Kidney (tissue), 13 donors: ENCODE measurements at regions not wholly inside any gene's neighbourhood (a gene's known extent, or its start where the extent isn't known, plus 50 kb on each side); places are given as distances from the start of the nearest gene placed in this dataset.

ENCODE experiments used
- DNase-seq, 5 donors: peaks; one replicate each; pipeline ENCODE4 v3.0.0-alpha.2; 2013 to 2020
- FAIRE-seq: peaks from 2 replicates; lab custom pipeline; 2012; peaks lifted over from hg19 to GRCh38; lab: Jason Lieb, UNC
- H3K27ac ChIP-seq, 2 donors: one replicate each; pipeline ENCODE4 v1.7.0; 2013; ENCODE audit warnings: low read depth in 2 of 2, low read length in 2 of 2, inconsistent platforms in 1 of 2
- H3K27me3 ChIP-seq: one replicate; pipeline ENCODE4 v1.7.1; 2013; ENCODE audit warnings: low read length, inconsistent platforms; ENCODE audit not compliant: control insufficient read depth, insufficient read depth
- H3K36me3 ChIP-seq, 3 donors: one replicate each; pipeline versions ENCODE4 v1.7.0 to v1.7.1; 2013; ENCODE audit warnings: low read length in 3 of 3, control low read depth in 1 of 3, inconsistent platforms in 1 of 3; ENCODE audit not compliant: insufficient read depth in 3 of 3, control insufficient read depth in 2 of 3
- H3K4me1 ChIP-seq, 3 donors: one replicate each; pipeline versions ENCODE4 v1.7.0 to v1.7.1; 2013; ENCODE audit warnings: low read length in 3 of 3, inconsistent platforms in 1 of 3, low read depth in 1 of 3; ENCODE audit not compliant: control insufficient read depth in 2 of 3, insufficient read depth in 2 of 3
- H3K4me3 ChIP-seq, 3 donors: one replicate each; pipeline versions ENCODE4 v1.7.0 to v1.8.1; 2013; ENCODE audit warnings: low read length in 3 of 3, control low read depth in 1 of 3, inconsistent platforms in 1 of 3
- H3K9ac ChIP-seq, 3 donors: one replicate each; pipeline versions ENCODE4 v1.7.0 to v1.7.1; 2013; ENCODE audit warnings: low read length in 3 of 3, control low read depth in 1 of 3, inconsistent platforms in 1 of 3
- H3K9me3 ChIP-seq, 3 donors: one replicate each; pipeline versions ENCODE4 v1.7.0 to v1.7.1; 2013; ENCODE audit warnings: low read length in 3 of 3, control low read depth in 1 of 3, inconsistent platforms in 1 of 3; ENCODE audit not compliant: control insufficient read depth in 2 of 3, insufficient read depth in 1 of 3
- intact Hi-C: fragments of 100-400 bp; cut with DNase I; formaldehyde crosslinking; loops from one replicate; pipeline ENCODE4 v1.11.1; 2022
- TF ChIP-seq, protein P1 (sequence below): IDR thresholded peaks from 3 replicates; pipeline ENCODE4 v1.5.1; 2012; ENCODE audit warnings: mild to moderate bottlenecking, moderate library complexity, borderline replicate concordance; ENCODE audit not compliant: insufficient read depth; ENCODE audit errors: extremely low read depth
- donor health status: control.
- donor health status: control.
- donor health status: control.
- donor health status: control.
- donor health status: control.
- donor health status: DM: yes; HTN: yes; CAD: no.
- donor health status: Normal renal cell carcinoma (clear cell type).

DNA sequence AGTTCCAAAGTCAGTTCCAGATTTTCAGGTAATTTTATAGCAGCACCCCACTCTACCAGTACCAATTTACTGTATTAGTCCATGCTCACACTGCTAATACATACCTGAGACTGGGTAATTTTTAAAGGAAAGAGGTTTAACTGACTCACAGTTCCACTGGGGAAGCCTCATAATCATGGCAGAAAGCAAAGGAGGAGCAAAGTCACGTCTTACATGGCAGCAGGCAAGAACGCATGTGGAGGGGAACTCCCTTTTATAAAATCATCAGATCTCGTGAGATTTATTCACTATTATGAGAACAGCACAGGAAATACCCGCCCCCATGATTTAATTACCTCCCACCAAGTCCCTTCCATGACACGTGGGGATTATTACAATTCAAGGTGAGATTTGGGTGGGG lies 142.4 kb downstream of the AHR start:
- Histone ChIP-seq H3K27ac (no peak overlapping the region), H3K27me3 (no peaks in the 10 kb centered on the region), H3K4me3 (no peak overlapping the region), H3K36me3 (no peaks in the 10 kb centered on the region), H3K9ac (no peak overlapping the region), H3K9me3 (no peaks in the 10 kb centered on the region), H3K4me1 (no peaks in the 10 kb centered on the region)
- FAIRE-seq (no peak), DNase-seq (no peak)
- intact Hi-C loops, result no loop called here
- TF ChIP-seq, protein P1, sequence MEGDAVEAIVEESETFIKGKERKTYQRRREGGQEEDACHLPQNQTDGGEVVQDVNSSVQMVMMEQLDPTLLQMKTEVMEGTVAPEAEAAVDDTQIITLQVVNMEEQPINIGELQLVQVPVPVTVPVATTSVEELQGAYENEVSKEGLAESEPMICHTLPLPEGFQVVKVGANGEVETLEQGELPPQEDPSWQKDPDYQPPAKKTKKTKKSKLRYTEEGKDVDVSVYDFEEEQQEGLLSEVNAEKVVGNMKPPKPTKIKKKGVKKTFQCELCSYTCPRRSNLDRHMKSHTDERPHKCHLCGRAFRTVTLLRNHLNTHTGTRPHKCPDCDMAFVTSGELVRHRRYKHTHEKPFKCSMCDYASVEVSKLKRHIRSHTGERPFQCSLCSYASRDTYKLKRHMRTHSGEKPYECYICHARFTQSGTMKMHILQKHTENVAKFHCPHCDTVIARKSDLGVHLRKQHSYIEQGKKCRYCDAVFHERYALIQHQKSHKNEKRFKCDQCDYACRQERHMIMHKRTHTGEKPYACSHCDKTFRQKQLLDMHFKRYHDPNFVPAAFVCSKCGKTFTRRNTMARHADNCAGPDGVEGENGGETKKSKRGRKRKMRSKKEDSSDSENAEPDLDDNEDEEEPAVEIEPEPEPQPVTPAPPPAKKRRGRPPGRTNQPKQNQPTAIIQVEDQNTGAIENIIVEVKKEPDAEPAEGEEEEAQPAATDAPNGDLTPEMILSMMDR, result no peak

- no peaks in the 10 kb centered on the region for H3K36me3 ChIP-seq
- intact Hi-C loops, result no loop called here
- FAIRE-seq, result no peak
- no peaks in the 10 kb centered on the region for H3K4me1 ChIP-seq
- TF ChIP-seq, protein P1, result no peak
- peak in 1 of 5 donors; percentile 24 for DNase-seq
- H3K27ac ChIP-seq, result no peak overlapping the region
- H3K9ac ChIP-seq, result no peak overlapping the region
- H3K9me3 ChIP-seq, result no peaks in the 10 kb centered on the region
- H3K27me3 ChIP-seq, result no peaks in the 10 kb centered on the region
- no peak overlapping the region for H3K4me3 ChIP-seq
These were observed 143.1 kb downstream of the AHR start for GRCh38 chr7:17441557-17441956.

DNA sequence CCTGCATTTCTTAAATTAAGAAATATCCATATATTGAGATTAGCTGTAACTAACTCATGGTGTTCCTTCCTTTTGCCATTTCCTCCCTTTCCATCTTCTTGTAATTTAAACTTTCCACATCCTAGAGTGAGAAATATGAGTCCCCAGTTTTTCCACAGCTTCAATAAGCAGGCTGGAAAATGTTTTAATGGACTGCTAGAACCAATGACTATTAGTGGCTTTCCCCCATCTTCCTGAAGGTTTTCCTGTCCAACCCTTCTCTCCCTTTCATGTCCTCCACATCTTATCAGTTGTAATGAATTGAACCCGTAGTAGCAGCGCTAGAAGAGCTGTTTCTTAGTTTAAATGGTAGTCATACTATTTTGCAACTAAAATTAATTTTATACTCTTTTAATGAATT lies 145.7 kb downstream of the AHR start:
- no peak for FAIRE-seq
- Histone ChIP-seq H3K27ac (no peak overlapping the region), H3K9ac (no peak overlapping the region), H3K4me1 (no peaks in the 10 kb centered on the region), H3K9me3 (peaks cover 0 to 7% (median 0%) of the 10 kb centered on the region in 3 donors), H3K36me3 (no peaks in the 10 kb centered on the region), H3K27me3 (no peaks in the 10 kb centered on the region), H3K4me3 (no peak overlapping the region)
- TF ChIP-seq, protein P1, result no peak
- no peak for DNase-seq
- intact Hi-C loops, result no loop called here

DNA sequence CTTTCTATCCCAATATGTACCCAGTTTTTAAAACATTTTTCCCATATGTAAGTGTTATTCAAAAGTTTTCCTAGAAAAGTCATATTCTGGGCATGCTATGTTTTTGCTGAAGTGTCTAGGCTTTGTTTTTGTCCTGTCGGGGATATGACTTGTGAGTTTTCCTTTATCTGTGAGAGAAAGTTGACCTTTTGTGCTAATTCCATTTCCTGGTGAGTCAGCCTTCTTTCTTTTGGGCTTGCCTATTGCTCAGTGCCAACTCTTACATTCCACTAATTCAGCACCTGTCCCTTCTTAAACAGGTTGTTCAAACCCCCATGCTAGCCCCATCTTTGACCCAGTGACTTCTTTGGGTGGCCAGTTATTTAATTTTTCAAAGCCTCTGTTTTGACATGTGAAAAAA lies 146.2 kb downstream of the AHR start:
- H3K9ac ChIP-seq, result no peak overlapping the region
- no peak overlapping the region for H3K27ac ChIP-seq
- TF ChIP-seq, protein P1, result no peak
- intact Hi-C loops, result no loop called here
- DNase-seq (peak in 1 of 5 donors; percentile 37), FAIRE-seq (no peak)
- no peaks in the 10 kb centered on the region for H3K27me3 ChIP-seq
- H3K36me3 ChIP-seq, result no peaks in the 10 kb centered on the region
- H3K4me3 ChIP-seq, result no peak overlapping the region
- peaks cover 0 to 7% (median 0%) of the 10 kb centered on the region in 3 donors for H3K9me3 ChIP-seq
- no peaks in the 10 kb centered on the region for H3K4me1 ChIP-seq
